DMS153 (cell line): ENCODE measurements at regions not wholly inside any gene's neighbourhood (a gene's known extent, or its start where the extent isn't known, plus 50 kb on each side); places are given as distances from the start of the nearest gene placed in this dataset.

Experiments used
- DNase-seq: peaks from one replicate; lab custom pipeline; 2025; lab: John Stamatoyannopoulos, UW

- no peak for DNase-seq
Measured at GRCh38 chr7:85573346-85573745, 386.5 kb upstream of the SEMA3D start.

GRCh38 chr7:85570898-85571297, 384.0 kb upstream of the SEMA3D start:
- DNase-seq: no peak

GRCh38 chr7:85567983-85568382, 381.1 kb upstream of the SEMA3D start:
- DNase-seq: no peak

GRCh38 chr7:85566095-85566794, 379.4 kb upstream of the SEMA3D start:
- no peak for DNase-seq

GRCh38 chr7:85565276-85565675, 378.4 kb upstream of the SEMA3D start:
- DNase-seq: no peak

GRCh38 chr7:85564861-85565260, 378.0 kb upstream of the SEMA3D start:
- DNase-seq: no peak

GRCh38 chr7:85561706-85562105, 374.9 kb upstream of the SEMA3D start:
- no peak for DNase-seq

GRCh38 chr7:85554236-85555178, 367.7 kb upstream of the SEMA3D start:
- peak; percentile 3 for DNase-seq

GRCh38 chr7:85535974-85536729, 349.3 kb upstream of the SEMA3D start:
- no peak for DNase-seq

- no peak for DNase-seq
Measured at GRCh38 chr7:85529831-85530230, 343.0 kb upstream of the SEMA3D start.

- no peak for DNase-seq
Measured at GRCh38 chr7:85529201-85529600, 342.3 kb upstream of the SEMA3D start.

GRCh38 chr7:85528581-85528980, 341.7 kb upstream of the SEMA3D start:
- no peak for DNase-seq

- no peak for DNase-seq
Measured at GRCh38 chr7:85525676-85526075, 338.8 kb upstream of the SEMA3D start.

GRCh38 chr7:85522070-85522469, 335.2 kb upstream of the SEMA3D start:
- DNase-seq: no peak

GRCh38 chr7:85521108-85521694, 334.3 kb upstream of the SEMA3D start:
- no peak for DNase-seq

GRCh38 chr7:85520175-85520574, 333.3 kb upstream of the SEMA3D start:
- DNase-seq: no peak

- no peak for DNase-seq
Measured at GRCh38 chr7:85516675-85517074, 329.8 kb upstream of the SEMA3D start.

GRCh38 chr7:85512790-85513189, 325.9 kb upstream of the SEMA3D start:
- no peak for DNase-seq

- DNase-seq: no peak
Measured at GRCh38 chr7:85510287-85510686, 323.4 kb upstream of the SEMA3D start.

- DNase-seq: no peak
Measured at GRCh38 chr7:85509476-85509875, 322.6 kb upstream of the SEMA3D start.

GRCh38 chr7:85508642-85509410, 322.0 kb upstream of the SEMA3D start:
- DNase-seq: no peak
